ENCODE measurements at regions not wholly inside any gene's neighbourhood (a gene's known extent, or its start where the extent isn't known, plus 50 kb on each side); places are given as distances from the start of the nearest gene placed in this dataset.

DNA sequence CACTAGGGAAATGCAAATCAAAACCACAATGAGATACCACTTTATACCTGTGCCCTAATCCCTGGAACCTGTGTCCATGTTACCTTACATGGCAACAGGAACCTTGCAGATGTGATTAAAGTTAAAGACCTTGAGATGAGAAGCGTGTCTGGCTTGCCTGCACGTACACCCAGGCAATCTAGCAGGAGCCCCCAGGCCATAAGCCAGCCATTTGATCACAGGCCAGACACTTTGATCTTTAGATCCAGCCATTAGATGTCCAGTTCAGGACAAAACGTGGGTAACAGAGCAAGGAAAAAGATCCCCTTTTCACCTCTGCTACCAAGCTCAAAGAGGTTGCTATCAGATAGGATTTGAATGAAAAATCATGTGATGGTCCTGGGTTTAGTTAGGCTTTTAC is 378.8 kb downstream of the BUD13 start:
- H3K4me1 Mint-ChIP-seq = peaks cover 4% of the 10 kb centered on the region
- H3K9me3 Mint-ChIP-seq = peaks cover 8% of the 10 kb centered on the region
- H3K27me3 ChIP-seq (ENCODE audit: control insufficient read depth, insufficient read depth, low read length, poor library complexity, severe bottlenecking) = peaks cover 24% of the 10 kb centered on the region
- no peak overlapping the region for H3K27ac Mint-ChIP-seq
- TF ChIP-seq, protein P1, sequence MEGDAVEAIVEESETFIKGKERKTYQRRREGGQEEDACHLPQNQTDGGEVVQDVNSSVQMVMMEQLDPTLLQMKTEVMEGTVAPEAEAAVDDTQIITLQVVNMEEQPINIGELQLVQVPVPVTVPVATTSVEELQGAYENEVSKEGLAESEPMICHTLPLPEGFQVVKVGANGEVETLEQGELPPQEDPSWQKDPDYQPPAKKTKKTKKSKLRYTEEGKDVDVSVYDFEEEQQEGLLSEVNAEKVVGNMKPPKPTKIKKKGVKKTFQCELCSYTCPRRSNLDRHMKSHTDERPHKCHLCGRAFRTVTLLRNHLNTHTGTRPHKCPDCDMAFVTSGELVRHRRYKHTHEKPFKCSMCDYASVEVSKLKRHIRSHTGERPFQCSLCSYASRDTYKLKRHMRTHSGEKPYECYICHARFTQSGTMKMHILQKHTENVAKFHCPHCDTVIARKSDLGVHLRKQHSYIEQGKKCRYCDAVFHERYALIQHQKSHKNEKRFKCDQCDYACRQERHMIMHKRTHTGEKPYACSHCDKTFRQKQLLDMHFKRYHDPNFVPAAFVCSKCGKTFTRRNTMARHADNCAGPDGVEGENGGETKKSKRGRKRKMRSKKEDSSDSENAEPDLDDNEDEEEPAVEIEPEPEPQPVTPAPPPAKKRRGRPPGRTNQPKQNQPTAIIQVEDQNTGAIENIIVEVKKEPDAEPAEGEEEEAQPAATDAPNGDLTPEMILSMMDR (conservative IDR thresholded peaks at IDR 0.05) = no peak
- H3K4me3 Mint-ChIP-seq = no peak overlapping the region
- H3K4me3 ChIP-seq (ENCODE audit: low read length) = no peak overlapping the region
- H3K27ac ChIP-seq (ENCODE audit: low read depth, low read length) = no peak overlapping the region
- no peak overlapping the region for H3K9ac ChIP-seq (ENCODE audit: extremely low read depth, low read length, poor library complexity, severe bottlenecking)
- H3K36me3 Mint-ChIP-seq (ENCODE audit: low read depth) = no peaks in the 10 kb centered on the region
- WGBS, 2 experiments (ENCODE audit: insufficient coverage in 1 of 2, insufficient read length in 1 of 2) = 91 to 93% methylated on average over 3 of the region's 3 CpGs
- no peaks in the 10 kb centered on the region for H3K4me1 ChIP-seq (ENCODE audit: control insufficient read depth, insufficient read depth, low read length)
- no peaks in the 10 kb centered on the region for H3K36me3 ChIP-seq (ENCODE audit: control insufficient read depth, insufficient read depth, low read length)
- peaks cover 29% of the 10 kb centered on the region for H3K27me3 Mint-ChIP-seq (ENCODE audit: insufficient read depth)
- peaks cover 8% of the 10 kb centered on the region for H3K9me3 ChIP-seq (ENCODE audit: control insufficient read depth, low read length)
- no peak for DNase-seq

DNA sequence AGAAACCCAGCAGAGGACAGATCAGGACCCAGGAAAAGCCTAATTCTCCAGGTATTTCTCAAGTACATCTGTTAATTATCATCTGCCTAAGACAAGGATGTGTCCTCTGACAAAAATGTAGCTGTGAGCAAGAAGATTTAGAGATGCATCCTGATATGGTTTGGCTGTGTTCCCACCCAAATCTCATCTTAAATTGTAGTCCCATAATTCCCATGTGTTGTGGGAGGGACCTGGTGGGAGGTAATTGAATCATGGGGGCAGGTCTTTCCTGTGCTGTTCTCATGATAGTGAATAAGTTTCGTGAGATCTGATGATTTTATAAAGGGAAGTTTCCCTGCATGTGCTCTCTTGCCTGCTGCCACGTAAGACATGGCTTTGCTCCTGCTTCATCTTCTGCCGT is 381.8 kb downstream of the BUD13 start:
- Histone ChIP-seq H3K27ac (ENCODE audit: low read depth, low read length) (no peak overlapping the region), H3K4me1 (ENCODE audit: control insufficient read depth, insufficient read depth, low read length) (no peaks in the 10 kb centered on the region), H3K4me3 (ENCODE audit: low read length) (no peak overlapping the region), H3K36me3 (ENCODE audit: control insufficient read depth, insufficient read depth, low read length) (no peaks in the 10 kb centered on the region), H3K9me3 (ENCODE audit: control insufficient read depth, low read length) (peaks cover 8% of the 10 kb centered on the region), H3K27me3 (ENCODE audit: control insufficient read depth, insufficient read depth, low read length, poor library complexity, severe bottlenecking) (peaks cover 5% of the 10 kb centered on the region), H3K9ac (ENCODE audit: extremely low read depth, low read length, poor library complexity, severe bottlenecking) (no peak overlapping the region)
- H3K36me3 Mint-ChIP-seq (ENCODE audit: low read depth) = no peaks in the 10 kb centered on the region
- TF ChIP-seq, protein P1 (conservative IDR thresholded peaks at IDR 0.05) = no peak
- WGBS, 2 experiments (ENCODE audit: insufficient coverage in 1 of 2, insufficient read length in 1 of 2) = 67 to 72% methylated on average over 1 to 3 of the region's 3 CpGs
- no peak for DNase-seq
- peaks cover 8% of the 10 kb centered on the region for H3K9me3 Mint-ChIP-seq
- H3K27ac Mint-ChIP-seq = no peak overlapping the region
- H3K4me3 Mint-ChIP-seq = no peak overlapping the region
- no peaks in the 10 kb centered on the region for H3K4me1 Mint-ChIP-seq
- H3K27me3 Mint-ChIP-seq (ENCODE audit: insufficient read depth) = peaks cover 8% of the 10 kb centered on the region

GRCh38 chr11:116388146-116388545 is 384.6 kb downstream of the BUD13 start:
- TF ChIP-seq, protein P1 (conservative IDR thresholded peaks at IDR 0.05) = no peak

More at GRCh38 chr11:116388146-116388545, 384.6 kb downstream of the BUD13 start:
- Histone ChIP-seq H3K9ac (ENCODE audit: extremely low read depth, low read length, poor library complexity, severe bottlenecking) (no peak overlapping the region), H3K4me3 (ENCODE audit: low read length) (no peak overlapping the region), H3K36me3 (ENCODE audit: control insufficient read depth, insufficient read depth, low read length) (no peaks in the 10 kb centered on the region), H3K27me3 (ENCODE audit: control insufficient read depth, insufficient read depth, low read length, poor library complexity, severe bottlenecking) (peaks cover 5% of the 10 kb centered on the region), H3K4me1 (ENCODE audit: control insufficient read depth, insufficient read depth, low read length) (no peaks in the 10 kb centered on the region), H3K27ac (ENCODE audit: low read depth, low read length) (no peak overlapping the region), H3K9me3 (ENCODE audit: control insufficient read depth, low read length) (no peaks in the 10 kb centered on the region)
- 89 to 100% methylated on average over 1 of the region's 1 CpG for WGBS, 2 experiments (ENCODE audit: insufficient coverage in 1 of 2, insufficient read length in 1 of 2)
- DNase-seq = no peak
- H3K27ac Mint-ChIP-seq = no peak overlapping the region
- no peaks in the 10 kb centered on the region for H3K4me1 Mint-ChIP-seq
- H3K27me3 Mint-ChIP-seq (ENCODE audit: insufficient read depth) = peaks cover 3% of the 10 kb centered on the region
- no peak overlapping the region for H3K4me3 Mint-ChIP-seq
- H3K9me3 Mint-ChIP-seq = no peaks in the 10 kb centered on the region
- no peaks in the 10 kb centered on the region for H3K36me3 Mint-ChIP-seq (ENCODE audit: low read depth)

Data from endodermal cell (in vitro differentiated cells).